NCI-H82 treated with DMSO at 0.1 percent for 48 hours (cell line): ENCODE measurements at regions not wholly inside any gene's neighbourhood (a gene's known extent, or its start where the extent isn't known, plus 50 kb on each side); places are given as distances from the start of the nearest gene placed in this dataset.

Source experiments
- DNase-seq: peaks from one replicate; lab custom pipeline; 2025; ENCODE audit not compliant: unreplicated experiment; lab: John Stamatoyannopoulos, UW

- DNase-seq = peak; percentile 3
Measured at GRCh38 chr4:174400603-174401302, 117.0 kb downstream of the CEP44 start.

- DNase-seq = no peak
Measured at GRCh38 chr4:174398728-174399127, 115.0 kb downstream of the CEP44 start.

- no peak for DNase-seq
Measured at GRCh38 chr4:174397366-174398155, 113.8 kb downstream of the CEP44 start.

GRCh38 chr4:174396599-174397110, 112.9 kb downstream of the CEP44 start:
- no peak for DNase-seq

GRCh38 chr4:174394915-174395314, 111.2 kb downstream of the CEP44 start:
- DNase-seq = no peak

- no peak for DNase-seq
Measured at GRCh38 chr4:174389439-174389838, 105.7 kb downstream of the CEP44 start.

GRCh38 chr4:174388461-174389145, 104.9 kb downstream of the CEP44 start:
- DNase-seq = no peak

GRCh38 chr4:174387721-174388120, 104.0 kb downstream of the CEP44 start:
- DNase-seq = no peak

- DNase-seq = no peak
Measured at GRCh38 chr4:174387143-174387542, 103.4 kb downstream of the CEP44 start.

- DNase-seq = no peak
Measured at GRCh38 chr4:174383783-174384182, 100.1 kb downstream of the CEP44 start.

- peak; percentile 33 for DNase-seq
Measured at GRCh38 chr4:174382938-174383605, 99.4 kb downstream of the CEP44 start.
